ENCODE measurements at regions not wholly inside any gene's neighbourhood (a gene's known extent, or its start where the extent isn't known, plus 50 kb on each side); places are given as distances from the start of the nearest gene placed in this dataset.

GRCh38 chr12:111218499-111218898 lies 150.4 kb downstream of the PHETA1 start:
- peaks cover 4 to 28% (median 15%) of the 10 kb centered on the region in 5 donors for H3K27me3 ChIP-seq (ENCODE audit: control insufficient read depth in 5 of 5, insufficient read depth in 4 of 5, low read length in 5 of 5)
- no peaks in the 10 kb centered on the region for H3K36me3 ChIP-seq (ENCODE audit: control insufficient read depth in 5 of 5, insufficient read depth in 5 of 5, low read length in 5 of 5)
- H3K27ac ChIP-seq (ENCODE audit: low read depth, low read length): no peak overlapping the region
- no peaks in the 10 kb centered on the region for H3K9me3 ChIP-seq (ENCODE audit: control insufficient read depth in 5 of 5, low read length in 5 of 5)
- H3K9ac ChIP-seq (ENCODE audit: low read length in 5 of 5): no peak overlapping the region
- no peak overlapping the region for H3K4me3 ChIP-seq (ENCODE audit: low read depth in 1 of 5, low read length in 5 of 5)
- no peaks in the 10 kb centered on the region for H3K4me1 ChIP-seq (ENCODE audit: control insufficient read depth in 5 of 5, insufficient read depth in 5 of 5, low read length in 5 of 5)

GRCh38 chr12:111216387-111217159 lies 152.3 kb downstream of the PHETA1 start:
- Histone ChIP-seq H3K9me3 (ENCODE audit: control insufficient read depth in 5 of 5, low read length in 5 of 5) (no peaks in the 10 kb centered on the region), H3K4me1 (ENCODE audit: control insufficient read depth in 5 of 5, insufficient read depth in 5 of 5, low read length in 5 of 5) (no peaks in the 10 kb centered on the region), H3K36me3 (ENCODE audit: control insufficient read depth in 5 of 5, insufficient read depth in 5 of 5, low read length in 5 of 5) (no peaks in the 10 kb centered on the region), H3K9ac (ENCODE audit: low read length in 5 of 5) (no peak overlapping the region), H3K27ac (ENCODE audit: low read depth, low read length) (no peak overlapping the region), H3K27me3 (ENCODE audit: control insufficient read depth in 5 of 5, insufficient read depth in 4 of 5, low read length in 5 of 5) (peaks cover 4 to 26% (median 18%) of the 10 kb centered on the region in 5 donors), H3K4me3 (ENCODE audit: low read depth in 1 of 5, low read length in 5 of 5) (no peak overlapping the region)

GRCh38 chr12:111215881-111216280 lies 153.0 kb downstream of the PHETA1 start:
- no peaks in the 10 kb centered on the region for H3K9me3 ChIP-seq (ENCODE audit: control insufficient read depth in 5 of 5, low read length in 5 of 5)
- peaks cover 9 to 29% (median 22%) of the 10 kb centered on the region in 5 donors for H3K27me3 ChIP-seq (ENCODE audit: control insufficient read depth in 5 of 5, insufficient read depth in 4 of 5, low read length in 5 of 5)
- no peak overlapping the region for H3K4me3 ChIP-seq (ENCODE audit: low read depth in 1 of 5, low read length in 5 of 5)
- H3K4me1 ChIP-seq (ENCODE audit: control insufficient read depth in 5 of 5, insufficient read depth in 5 of 5, low read length in 5 of 5): no peaks in the 10 kb centered on the region
- H3K36me3 ChIP-seq (ENCODE audit: control insufficient read depth in 5 of 5, insufficient read depth in 5 of 5, low read length in 5 of 5): no peaks in the 10 kb centered on the region
- no peak overlapping the region for H3K9ac ChIP-seq (ENCODE audit: low read length in 5 of 5)
- H3K27ac ChIP-seq (ENCODE audit: low read depth, low read length): no peak overlapping the region

GRCh38 chr12:111214401-111214800 lies 154.5 kb downstream of the PHETA1 start:
- Histone ChIP-seq H3K9me3 (ENCODE audit: control insufficient read depth in 5 of 5, low read length in 5 of 5) (no peaks in the 10 kb centered on the region), H3K36me3 (ENCODE audit: control insufficient read depth in 5 of 5, insufficient read depth in 5 of 5, low read length in 5 of 5) (no peaks in the 10 kb centered on the region), H3K4me1 (ENCODE audit: control insufficient read depth in 5 of 5, insufficient read depth in 5 of 5, low read length in 5 of 5) (no peaks in the 10 kb centered on the region), H3K27ac (ENCODE audit: low read depth, low read length) (no peak overlapping the region), H3K9ac (ENCODE audit: low read length in 5 of 5) (no peak overlapping the region), H3K4me3 (ENCODE audit: low read depth in 1 of 5, low read length in 5 of 5) (no peak overlapping the region), H3K27me3 (ENCODE audit: control insufficient read depth in 5 of 5, insufficient read depth in 4 of 5, low read length in 5 of 5) (peaks cover 10 to 33% (median 23%) of the 10 kb centered on the region in 5 donors)

GRCh38 chr12:111213561-111213960 lies 155.3 kb downstream of the PHETA1 start:
- Histone ChIP-seq H3K4me3 (ENCODE audit: low read depth in 1 of 5, low read length in 5 of 5) (no peak overlapping the region), H3K36me3 (ENCODE audit: control insufficient read depth in 5 of 5, insufficient read depth in 5 of 5, low read length in 5 of 5) (no peaks in the 10 kb centered on the region), H3K27me3 (ENCODE audit: control insufficient read depth in 5 of 5, insufficient read depth in 4 of 5, low read length in 5 of 5) (peaks cover 10 to 33% (median 23%) of the 10 kb centered on the region in 5 donors), H3K4me1 (ENCODE audit: control insufficient read depth in 5 of 5, insufficient read depth in 5 of 5, low read length in 5 of 5) (no peaks in the 10 kb centered on the region), H3K9ac (ENCODE audit: low read length in 5 of 5) (no peak overlapping the region), H3K27ac (ENCODE audit: low read depth, low read length) (no peak overlapping the region), H3K9me3 (ENCODE audit: control insufficient read depth in 5 of 5, low read length in 5 of 5) (no peaks in the 10 kb centered on the region)

GRCh38 chr12:111212814-111213456 lies 156.0 kb downstream of the PHETA1 start:
- no peak overlapping the region for H3K9ac ChIP-seq (ENCODE audit: low read length in 5 of 5)
- peaks cover 10 to 30% (median 22%) of the 10 kb centered on the region in 5 donors for H3K27me3 ChIP-seq (ENCODE audit: control insufficient read depth in 5 of 5, insufficient read depth in 4 of 5, low read length in 5 of 5)
- no peaks in the 10 kb centered on the region for H3K36me3 ChIP-seq (ENCODE audit: control insufficient read depth in 5 of 5, insufficient read depth in 5 of 5, low read length in 5 of 5)
- H3K4me1 ChIP-seq (ENCODE audit: control insufficient read depth in 5 of 5, insufficient read depth in 5 of 5, low read length in 5 of 5): no peaks in the 10 kb centered on the region
- H3K9me3 ChIP-seq (ENCODE audit: control insufficient read depth in 5 of 5, low read length in 5 of 5): no peaks in the 10 kb centered on the region
- no peak overlapping the region for H3K27ac ChIP-seq (ENCODE audit: low read depth, low read length)
- H3K4me3 ChIP-seq (ENCODE audit: low read depth in 1 of 5, low read length in 5 of 5): no peak overlapping the region

- Histone ChIP-seq H3K27ac (ENCODE audit: low read depth, low read length) (no peak overlapping the region), H3K4me3 (ENCODE audit: low read depth in 1 of 5, low read length in 5 of 5) (no peak overlapping the region), H3K9ac (ENCODE audit: low read length in 5 of 5) (no peak overlapping the region), H3K9me3 (ENCODE audit: control insufficient read depth in 5 of 5, low read length in 5 of 5) (no peaks in the 10 kb centered on the region), H3K36me3 (ENCODE audit: control insufficient read depth in 5 of 5, insufficient read depth in 5 of 5, low read length in 5 of 5) (no peaks in the 10 kb centered on the region), H3K4me1 (ENCODE audit: control insufficient read depth in 5 of 5, insufficient read depth in 5 of 5, low read length in 5 of 5) (no peaks in the 10 kb centered on the region), H3K27me3 (ENCODE audit: control insufficient read depth in 5 of 5, insufficient read depth in 4 of 5, low read length in 5 of 5) (peaks cover 10 to 25% (median 17%) of the 10 kb centered on the region in 5 donors)
Measured at GRCh38 chr12:111211910-111212757, 156.8 kb downstream of the PHETA1 start.

GRCh38 chr12:111209811-111210210 lies 159.1 kb downstream of the PHETA1 start:
- Histone ChIP-seq H3K9me3 (ENCODE audit: control insufficient read depth in 5 of 5, low read length in 5 of 5) (no peaks in the 10 kb centered on the region), H3K4me1 (ENCODE audit: control insufficient read depth in 5 of 5, insufficient read depth in 5 of 5, low read length in 5 of 5) (no peaks in the 10 kb centered on the region), H3K4me3 (ENCODE audit: low read depth in 1 of 5, low read length in 5 of 5) (no peak overlapping the region), H3K27me3 (ENCODE audit: control insufficient read depth in 5 of 5, insufficient read depth in 4 of 5, low read length in 5 of 5) (peaks cover 5 to 25% (median 15%) of the 10 kb centered on the region in 5 donors), H3K27ac (ENCODE audit: low read depth, low read length) (no peak overlapping the region), H3K9ac (ENCODE audit: low read length in 5 of 5) (no peak overlapping the region), H3K36me3 (ENCODE audit: control insufficient read depth in 5 of 5, insufficient read depth in 5 of 5, low read length in 5 of 5) (no peaks in the 10 kb centered on the region)

GRCh38 chr12:111207761-111208160 lies 161.1 kb downstream of the PHETA1 start:
- Histone ChIP-seq H3K4me1 (ENCODE audit: control insufficient read depth in 5 of 5, insufficient read depth in 5 of 5, low read length in 5 of 5) (no peaks in the 10 kb centered on the region), H3K4me3 (ENCODE audit: low read depth in 1 of 5, low read length in 5 of 5) (no peak overlapping the region), H3K27ac (ENCODE audit: low read depth, low read length) (no peak overlapping the region), H3K36me3 (ENCODE audit: control insufficient read depth in 5 of 5, insufficient read depth in 5 of 5, low read length in 5 of 5) (no peaks in the 10 kb centered on the region), H3K9me3 (ENCODE audit: control insufficient read depth in 5 of 5, low read length in 5 of 5) (no peaks in the 10 kb centered on the region), H3K27me3 (ENCODE audit: control insufficient read depth in 5 of 5, insufficient read depth in 4 of 5, low read length in 5 of 5) (peaks cover 11 to 25% (median 24%) of the 10 kb centered on the region in 5 donors), H3K9ac (ENCODE audit: low read length in 5 of 5) (no peak overlapping the region)

All from subcutaneous abdominal adipose tissue (tissue), 5 donors.